H1 (cell line): ENCODE measurements at regions not wholly inside any gene's neighbourhood (a gene's known extent, or its start where the extent isn't known, plus 50 kb on each side); places are given as distances from the start of the nearest gene placed in this dataset.

Experiments used
- CTCF ChIA-PET: fragments of 300-600 bp; sonication (Branson Sonifier 250); formaldehyde crosslinking; loops from one replicate; lab custom pipeline; 2021; ENCODE audit not compliant: partially characterized antibody; lab: Charles Lee
- POLR2A ChIA-PET: fragments of 300-600 bp; sonication (Branson Sonifier 250); formaldehyde crosslinking; loops from one replicate; lab custom pipeline; 2021; ENCODE audit warnings: inconsistent platforms; ENCODE audit not compliant: partially characterized antibody; lab: Charles Lee
- DNase-seq, 2 experiments: peaks; one replicate each; pipeline versions ENCODE4 v3.0.0 to v3.0.0-alpha.2; 2010 to 2022; ENCODE audit warnings: low spot score in 2 of 2, low read depth in 1 of 2, mixed read lengths in 1 of 2
- FAIRE-seq: peaks from 2 replicates; lab custom pipeline; 2011; peaks lifted over from hg19 to GRCh38; lab: Jason Lieb, UNC
- H2AFZ ChIP-seq: 2 replicates; pipeline ENCODE4 v1.8.1; 2012; ENCODE audit warnings: low read length, inconsistent platforms
- H2AK5ac ChIP-seq: 2 replicates; pipeline ENCODE4 v1.6.1; 2013; ENCODE audit warnings: low read depth, low read length
- H2BK120ac ChIP-seq: replicated peaks from 2 replicates; pipeline ENCODE3; 2013; ENCODE audit warnings: low read depth, low read length, inconsistent platforms
- H2BK12ac ChIP-seq: 2 replicates; pipeline ENCODE4 v1.6.1; 2013; ENCODE audit warnings: low read depth, low read length
- H2BK15ac ChIP-seq: 2 replicates; pipeline ENCODE4 v1.6.1; 2013; ENCODE audit warnings: low read length
- H2BK20ac ChIP-seq: 2 replicates; pipeline ENCODE4 v1.6.1; 2013; ENCODE audit warnings: low read length
- H2BK5ac ChIP-seq: 2 replicates; pipeline ENCODE4 v1.6.1; 2013; ENCODE audit warnings: low read depth, low read length
- H3K14ac ChIP-seq: 2 replicates; pipeline ENCODE4 v1.6.1; 2013; ENCODE audit warnings: inconsistent platforms; ENCODE audit not compliant: insufficient read length
- H3K18ac ChIP-seq: 2 replicates; pipeline ENCODE4 v1.6.1; 2013; ENCODE audit warnings: low read length; ENCODE audit errors: extremely low read depth
- H3K23ac ChIP-seq: 2 replicates; pipeline ENCODE4 v1.6.1; 2013; ENCODE audit warnings: inconsistent platforms; ENCODE audit not compliant: insufficient read length
- H3K23me2 ChIP-seq: 2 replicates; pipeline ENCODE4 v1.6.1; 2013; ENCODE audit warnings: low read depth, low read length
- H3K27ac ChIP-seq: 2 replicates; pipeline ENCODE4 v1.6.1; 2011; ENCODE audit warnings: low read depth, low read length, inconsistent platforms
- H3K27me3 ChIP-seq, 4 experiments: replicated peaks in 1 of 4; 1 replicate in 1 of 4; 2 replicates in 3 of 4; pipeline versions ENCODE4 v1.6.1 to v1.8.1; 2011 to 2013; ENCODE audit warnings: low read length in 3 of 4, mild to moderate bottlenecking in 3 of 4, inconsistent platforms in 2 of 4, mixed read lengths in 2 of 4, moderate library complexity in 1 of 4; ENCODE audit not compliant: control insufficient read depth in 3 of 4, insufficient read depth in 3 of 4; ENCODE audit errors: extremely low read depth in 1 of 4
- H3K36me3 ChIP-seq, 4 experiments: 2 replicates each; pipeline versions ENCODE4 v1.6.1 to v1.8.1; 2011 to 2013; ENCODE audit warnings: mild to moderate bottlenecking in 4 of 4, low read length in 3 of 4, moderate library complexity in 2 of 4, control low read depth in 1 of 4, inconsistent platforms in 1 of 4; ENCODE audit not compliant: insufficient read depth in 4 of 4, control insufficient read depth in 2 of 4
- H3K4ac ChIP-seq: replicated peaks from 2 replicates; pipeline ENCODE3; 2013; ENCODE audit warnings: low read length, low read depth, mixed read lengths, inconsistent platforms; ENCODE audit not compliant: insufficient read length
- H3K4me1 ChIP-seq, 4 experiments: replicated peaks in 1 of 4; 1 replicate in 1 of 4; 2 replicates in 3 of 4; pipeline versions ENCODE4 v1.6.1 to v1.8.1; 2011 to 2013; ENCODE audit warnings: low read length in 3 of 4, inconsistent platforms in 2 of 4, mixed read lengths in 1 of 4; ENCODE audit not compliant: insufficient read depth in 4 of 4, control insufficient read depth in 3 of 4
- H3K4me2 ChIP-seq, 2 experiments: 2 replicates each; pipeline versions ENCODE4 v1.6.1 to v1.8.1; 2011 to 2013; ENCODE audit warnings: low read depth in 2 of 2, low read length in 2 of 2, control low read depth in 1 of 2, inconsistent platforms in 1 of 2, mild to moderate bottlenecking in 1 of 2; ENCODE audit not compliant: insufficient read depth in 1 of 2
- H3K4me3 ChIP-seq, 4 experiments: fragments of 200-600, 300-600 bp in 1 of 4; sonication (generic), shearing (Covaris generic), sonication (Bioruptor Twin) in 1 of 4; 2 replicates each; pipeline versions ENCODE4 v1.5.1 to v1.8.1; 2011 to 2016; ENCODE audit warnings: low read length in 4 of 4, low read depth in 3 of 4, control low read depth in 2 of 4, inconsistent platforms in 2 of 4, mild to moderate bottlenecking in 2 of 4, mixed read lengths in 1 of 4, moderate library complexity in 1 of 4; ENCODE audit not compliant: insufficient read depth in 2 of 4; ENCODE audit errors: extremely low read depth in 1 of 4
- H3K56ac ChIP-seq: replicated peaks from 2 replicates; pipeline ENCODE3; 2013; ENCODE audit warnings: low read depth, mild to moderate bottlenecking, mixed read lengths, low read length, inconsistent platforms; ENCODE audit not compliant: insufficient read length
- H3K79me1 ChIP-seq: 2 replicates; pipeline ENCODE4 v1.6.1; 2013; ENCODE audit warnings: low read depth, low read length, control low read depth
- H3K79me2 ChIP-seq, 2 experiments: 2 replicates each; pipeline versions ENCODE4 v1.6.1 to v1.8.1; 2012 to 2013; ENCODE audit warnings: low read length in 2 of 2, mild to moderate bottlenecking in 2 of 2, inconsistent platforms in 1 of 2; ENCODE audit not compliant: insufficient read depth in 2 of 2, control insufficient read depth in 1 of 2
- H3K9ac ChIP-seq, 4 experiments: replicated peaks in 1 of 4; 1 replicate in 1 of 4; 2 replicates in 3 of 4; pipeline versions ENCODE4 v1.6.1 to v1.8.1; 2011 to 2013; ENCODE audit warnings: low read depth in 3 of 4, low read length in 3 of 4, control low read depth in 2 of 4, mild to moderate bottlenecking in 2 of 4, moderate library complexity in 2 of 4, inconsistent platforms in 1 of 4; ENCODE audit errors: extremely low read depth in 1 of 4
- H3K9me3 ChIP-seq, 2 experiments: 2 replicates each; pipeline versions ENCODE4 v1.6.1 to v1.8.1; 2012 to 2013; ENCODE audit warnings: mild to moderate bottlenecking in 2 of 2, moderate library complexity in 2 of 2, control low read depth in 1 of 2, inconsistent platforms in 1 of 2, low read depth in 1 of 2, low read length in 1 of 2, mixed read lengths in 1 of 2; ENCODE audit not compliant: insufficient read depth in 2 of 2
- H4K20me1 ChIP-seq, 2 experiments: replicated peaks in 1 of 2; 2 replicates each; pipeline versions ENCODE3 to v1.8.1; 2011 to 2013; ENCODE audit warnings: inconsistent platforms in 2 of 2, low read length in 2 of 2, mild to moderate bottlenecking in 1 of 2; ENCODE audit not compliant: insufficient read depth in 2 of 2, control insufficient read depth in 1 of 2
- H4K5ac ChIP-seq: 2 replicates; pipeline ENCODE4 v1.6.1; 2013; ENCODE audit warnings: low read length, low read depth, mixed read lengths, inconsistent platforms; ENCODE audit not compliant: insufficient read length
- H4K8ac ChIP-seq: 2 replicates; pipeline ENCODE4 v1.8.0; 2013; ENCODE audit warnings: mild to moderate bottlenecking, moderate library complexity, low read length, inconsistent platforms; ENCODE audit not compliant: insufficient read depth; ENCODE audit errors: extremely low read depth
- H4K91ac ChIP-seq: replicated peaks from 2 replicates; pipeline ENCODE3; 2013; ENCODE audit warnings: low read length, mixed read lengths, inconsistent platforms; ENCODE audit not compliant: insufficient read length
- ASH2L ChIP-seq: fragments of 200-600, 300-600 bp; sonication (generic); IDR thresholded peaks from one replicate; pipeline ENCODE4 v1.7.1; 2017; ENCODE audit warnings: low read length
- BCL11A ChIP-seq, 2 experiments: IDR thresholded peaks; one replicate each; pipeline ENCODE4 v1.6.1; 2011; ENCODE audit warnings: low read depth in 2 of 2, low read length in 2 of 2, mild to moderate bottlenecking in 2 of 2
- CBX5 ChIP-seq: fragments of 300-800, 300-1000 bp; sonication (generic); IDR thresholded peaks from 2 replicates; pipeline ENCODE4 v1.7.1; 2016; ENCODE audit warnings: antibody characterized with exemption, low read length, low read depth
- CHD1 ChIP-seq: IDR thresholded peaks from 2 replicates; pipeline ENCODE4 v1.6.1; 2012; ENCODE audit warnings: low read depth, low read length, improper control_type of control experiment
- EGR1 ChIP-seq: IDR thresholded peaks from 2 replicates; pipeline ENCODE4 v1.6.1; 2011; ENCODE audit warnings: low read depth, low read length, borderline replicate concordance
- EP300 ChIP-seq, 2 experiments: IDR thresholded peaks; 1 replicate in 1 of 2; 2 replicates in 1 of 2; pipeline ENCODE4 v1.6.1; 2011 to 2012; ENCODE audit warnings: low read depth in 2 of 2, low read length in 2 of 2, mild to moderate bottlenecking in 2 of 2, borderline replicate concordance in 1 of 2, inconsistent platforms in 1 of 2, moderate library complexity in 1 of 2
- POLR2AphosphoS5 ChIP-seq: IDR thresholded peaks from 2 replicates; pipeline ENCODE4 v1.6.1; 2011; ENCODE audit warnings: low read depth, low read length
- SRF ChIP-seq: IDR thresholded peaks from 2 replicates; pipeline ENCODE4 v1.6.1; 2011; ENCODE audit warnings: mild to moderate bottlenecking, low read depth, low read length, moderate library complexity
- TBP ChIP-seq: IDR thresholded peaks from 2 replicates; pipeline ENCODE4 v1.6.1; 2011; ENCODE audit warnings: low read depth, low read length, improper control_type of control experiment
- WGBS, 2 experiments: shearing (Covaris generic) in 1 of 2; methylation state at CpG; one replicate each; pipeline versions ENCODE4 v1.1.6 to v1.1.7; 2013 to 2015; ENCODE audit warnings: low lambda C conversion rate in 2 of 2, mixed read lengths in 2 of 2, inconsistent platforms in 1 of 2, low coverage in 1 of 2, missing lambda C conversion rate in 1 of 2; ENCODE audit not compliant: insufficient replicate concordance in 2 of 2, insufficient coverage in 1 of 2, insufficient read length in 1 of 2; ENCODE audit errors: extremely low coverage in 1 of 2, missing lambda C conversion rate in 1 of 2; 5-methylcytosine and 5-hydroxymethylcytosine counted together
- TF ChIP-seq, protein P1 (sequence below), 3 experiments: IDR thresholded peaks; 1 replicate in 2 of 3; 2 replicates in 1 of 3; pipeline versions ENCODE4 v1.5.1 to v1.6.1; 2011; ENCODE audit warnings: low read length in 3 of 3, mild to moderate bottlenecking in 3 of 3, inconsistent platforms in 2 of 3, low read depth in 1 of 3, moderate library complexity in 1 of 3; ENCODE audit not compliant: insufficient read depth in 1 of 3; ENCODE audit errors: control extremely low read depth in 1 of 3

GRCh38 chr2:37782721-37783371, 111.4 kb upstream of the CDC42EP3 start:
- no peak for FAIRE-seq
- CTCF ChIA-PET = interaction anchor here (0.5 to 1.1 kb wide), 4 partner anchors 14 to 95 kb away, joined by 3 read pairs; no protein-coding TSS in a partner anchor
- no peak overlapping the region for H3K14ac ChIP-seq
- H4K20me1 ChIP-seq = no peaks in the 10 kb centered on the region
- no peak for DNase-seq
- H3K23ac ChIP-seq = no peak overlapping the region
- H2BK20ac ChIP-seq = no peak overlapping the region
- no peak overlapping the region for H2AK5ac ChIP-seq
- peaks cover 0 to 3% (median 0%) of the 10 kb centered on the region in 4 experiments; a peak in 1 of 7 replicates for H3K27me3 ChIP-seq
- H3K27ac ChIP-seq = no peak overlapping the region
- no peak overlapping the region for H3K4ac ChIP-seq
- H3K79me1 ChIP-seq = no peaks in the 10 kb centered on the region
- H3K9me3 ChIP-seq = no peaks in the 10 kb centered on the region; a peak in 1 of 4 replicates
- POLR2A ChIA-PET = no interaction called here
- no peak overlapping the region for H4K8ac ChIP-seq
- H2BK5ac ChIP-seq = no peak overlapping the region
- H2BK12ac ChIP-seq = no peak overlapping the region
- no peaks in the 10 kb centered on the region for H3K79me2 ChIP-seq
- TF ChIP-seq TBP = no peak
- TF ChIP-seq POLR2AphosphoS5 = no peak
- TF ChIP-seq BCL11A (IDR thresholded peaks at IDR 0.05; ENCODE audit: low read depth in 2 of 2, low read length in 2 of 2) = no peak
- TF ChIP-seq SRF = no peak
- no peak for TF ChIP-seq CBX5
- TF ChIP-seq, protein P1, sequence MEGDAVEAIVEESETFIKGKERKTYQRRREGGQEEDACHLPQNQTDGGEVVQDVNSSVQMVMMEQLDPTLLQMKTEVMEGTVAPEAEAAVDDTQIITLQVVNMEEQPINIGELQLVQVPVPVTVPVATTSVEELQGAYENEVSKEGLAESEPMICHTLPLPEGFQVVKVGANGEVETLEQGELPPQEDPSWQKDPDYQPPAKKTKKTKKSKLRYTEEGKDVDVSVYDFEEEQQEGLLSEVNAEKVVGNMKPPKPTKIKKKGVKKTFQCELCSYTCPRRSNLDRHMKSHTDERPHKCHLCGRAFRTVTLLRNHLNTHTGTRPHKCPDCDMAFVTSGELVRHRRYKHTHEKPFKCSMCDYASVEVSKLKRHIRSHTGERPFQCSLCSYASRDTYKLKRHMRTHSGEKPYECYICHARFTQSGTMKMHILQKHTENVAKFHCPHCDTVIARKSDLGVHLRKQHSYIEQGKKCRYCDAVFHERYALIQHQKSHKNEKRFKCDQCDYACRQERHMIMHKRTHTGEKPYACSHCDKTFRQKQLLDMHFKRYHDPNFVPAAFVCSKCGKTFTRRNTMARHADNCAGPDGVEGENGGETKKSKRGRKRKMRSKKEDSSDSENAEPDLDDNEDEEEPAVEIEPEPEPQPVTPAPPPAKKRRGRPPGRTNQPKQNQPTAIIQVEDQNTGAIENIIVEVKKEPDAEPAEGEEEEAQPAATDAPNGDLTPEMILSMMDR (IDR thresholded peaks at IDR 0.05; ENCODE audit: control extremely low read depth in 1 of 3, insufficient read depth in 1 of 3, low read depth in 1 of 3, low read length in 3 of 3) = no peak
- TF ChIP-seq ASH2L = no peak
- TF ChIP-seq EGR1 = no peak
- TF ChIP-seq CHD1 = no peak
- no peak for TF ChIP-seq EP300 (IDR thresholded peaks at IDR 0.05; ENCODE audit: borderline replicate concordance in 1 of 2, low read depth in 2 of 2, low read length in 2 of 2)
- H3K56ac ChIP-seq = no peak overlapping the region
- no peak overlapping the region for H2BK120ac ChIP-seq
- no peak overlapping the region for H3K4me3 ChIP-seq
- no peaks in the 10 kb centered on the region for H3K23me2 ChIP-seq
- H2AFZ ChIP-seq = no peak overlapping the region
- no peak overlapping the region for H4K5ac ChIP-seq
- H3K9ac ChIP-seq = no peak overlapping the region
- no peak overlapping the region for H4K91ac ChIP-seq
- no peaks in the 10 kb centered on the region for H3K36me3 ChIP-seq
- H2BK15ac ChIP-seq = no peak overlapping the region
- H3K18ac ChIP-seq = no peak overlapping the region
- WGBS, 2 experiments = 91% methylated on average over 10 of the region's 10 CpGs; no CpG with 5 or more reads in 1 of the 2 experiments
- H3K4me2 ChIP-seq = no peak overlapping the region
- H3K4me1 ChIP-seq = no peaks in the 10 kb centered on the region
